ENCODE measurements at regions not wholly inside any gene's neighbourhood (a gene's known extent, or its start where the extent isn't known, plus 50 kb on each side); places are given as distances from the start of the nearest gene placed in this dataset.
"Not testable (repeated sequence)": the region's sequence is repeated elsewhere in the genome, so short reads cannot be mapped to it uniquely, and the experiment has no call there.

DNA sequence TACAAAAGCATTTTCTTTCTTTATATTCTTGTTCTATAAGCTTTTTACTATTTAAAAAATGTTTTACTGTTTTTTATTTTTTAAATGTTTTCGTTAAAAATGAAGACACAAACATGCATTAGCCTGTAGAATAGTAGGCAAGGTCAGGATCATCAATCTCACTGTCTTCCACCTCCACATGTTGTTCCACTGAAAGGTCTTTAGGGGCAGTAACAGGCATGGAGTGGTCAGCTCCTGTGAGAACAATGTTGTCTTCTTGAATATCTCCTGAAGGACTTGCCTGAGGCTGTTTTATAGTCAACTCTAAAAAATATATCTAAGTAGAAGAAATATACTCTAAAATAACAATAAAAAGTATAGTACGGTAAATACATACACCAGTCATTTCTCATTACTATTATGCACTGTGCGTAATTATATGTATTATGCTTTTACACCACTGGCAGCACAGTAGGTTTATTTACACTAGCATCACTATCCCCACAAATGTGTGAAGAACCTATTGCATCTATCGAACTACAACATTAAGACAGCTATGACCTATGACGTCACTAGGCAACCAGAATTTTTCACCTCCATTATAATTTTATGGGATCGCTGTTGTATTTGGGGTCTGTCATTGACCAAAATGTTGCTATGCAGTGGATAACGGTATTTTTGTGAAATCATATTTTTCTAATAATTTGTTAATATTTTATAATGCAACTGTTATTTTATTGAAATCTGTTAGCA, 764.3 kb downstream of the METTL4 start:
- intact Hi-C loops (cut with DNase I) = no loop called here
- ATAC-seq (no peak), DNase-seq (ENCODE audit: low spot score) (no peak)

DNA sequence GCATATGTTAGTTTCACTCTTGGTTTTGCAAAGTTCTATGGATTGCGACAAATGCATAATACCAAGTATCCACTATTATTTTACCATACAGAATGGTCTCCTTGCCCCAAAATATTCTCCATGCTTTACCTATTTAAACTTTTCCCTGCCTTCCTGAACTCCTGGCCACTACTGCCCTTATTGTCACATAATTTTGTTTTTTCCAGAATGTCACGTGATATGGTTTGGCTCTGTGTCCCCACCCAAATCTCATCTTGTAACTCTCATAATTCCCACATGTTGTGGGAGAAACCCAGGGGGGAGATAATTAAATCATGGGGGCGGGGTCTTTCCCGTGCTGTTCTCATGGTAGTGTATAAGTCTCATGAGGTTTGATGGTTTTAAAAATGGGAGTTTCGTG, 760.0 kb downstream of the METTL4 start:
- intact Hi-C loops (cut with DNase I) = no loop called here
- no peak for ATAC-seq
- DNase-seq (ENCODE audit: low spot score) = no peak

DNA sequence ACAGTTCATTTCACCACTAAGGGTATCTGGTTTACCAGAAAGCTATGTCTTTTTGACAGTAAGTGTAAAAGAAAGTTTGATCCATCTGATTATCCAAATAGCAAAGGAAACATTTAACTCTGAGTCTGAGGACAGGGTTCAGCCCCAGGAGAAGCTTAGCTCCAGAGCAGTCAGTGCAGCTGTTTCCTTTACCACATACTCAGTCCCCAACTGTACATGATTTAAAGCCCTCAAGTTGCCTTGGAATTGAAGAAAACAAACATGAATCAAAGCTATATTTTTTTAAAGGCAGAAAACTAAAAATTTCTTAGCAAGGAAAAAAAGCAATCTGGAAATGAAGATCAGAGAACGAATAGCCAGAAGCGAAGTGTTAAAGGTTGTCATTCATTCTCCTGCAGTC, 746.0 kb downstream of the METTL4 start:
- DNase-seq (ENCODE audit: low spot score) (no peak), ATAC-seq (no peak)
- intact Hi-C loops (cut with DNase I) = no loop called here

DNA sequence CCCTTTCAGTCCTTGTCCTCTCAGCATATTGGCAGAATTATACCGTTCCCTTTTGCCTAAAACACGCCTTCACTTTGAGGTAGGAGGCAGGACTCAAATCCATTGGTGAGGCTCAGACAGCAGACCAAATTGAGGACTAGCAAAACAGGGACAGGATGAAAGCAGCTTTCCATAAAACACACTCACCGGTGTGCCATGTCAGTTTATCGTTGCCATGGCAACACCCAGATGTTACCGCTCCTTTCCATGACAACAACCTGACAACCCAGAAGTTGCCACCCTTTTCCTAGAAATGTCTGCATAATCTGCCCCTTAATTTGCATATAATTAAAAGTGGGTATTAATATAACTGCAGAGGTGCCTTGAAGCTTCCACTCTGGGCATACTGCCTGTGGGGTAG, 730.4 kb downstream of the METTL4 start:
- no peak for ATAC-seq
- intact Hi-C loops (cut with DNase I) = no loop called here

DNA sequence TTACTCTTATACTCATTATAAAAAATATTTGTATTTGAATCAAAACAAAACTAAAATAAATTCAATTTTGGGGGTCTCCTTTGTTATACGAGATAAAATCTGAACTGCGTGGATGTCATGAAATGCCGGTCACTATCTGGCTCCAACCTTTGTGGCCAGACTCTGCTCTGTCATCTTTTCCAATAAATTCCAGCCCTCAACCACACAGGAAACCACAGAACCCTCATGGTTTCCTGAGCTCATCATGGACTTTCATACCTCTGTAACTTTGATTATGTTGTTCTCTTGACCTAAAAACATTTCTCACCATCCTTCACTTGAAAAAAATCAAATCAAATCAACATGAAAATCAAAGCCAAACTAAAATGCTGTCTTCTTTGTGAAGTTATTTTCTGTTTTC, 724.7 kb downstream of the METTL4 start:
- DNase-seq (ENCODE audit: low spot score) = no peak
- intact Hi-C loops (cut with DNase I) = no loop called here
- no peak for ATAC-seq

More for the DNA sequence above, 730.4 kb downstream of the METTL4 start:
- DNase-seq (ENCODE audit: low spot score) = no peak

DNA sequence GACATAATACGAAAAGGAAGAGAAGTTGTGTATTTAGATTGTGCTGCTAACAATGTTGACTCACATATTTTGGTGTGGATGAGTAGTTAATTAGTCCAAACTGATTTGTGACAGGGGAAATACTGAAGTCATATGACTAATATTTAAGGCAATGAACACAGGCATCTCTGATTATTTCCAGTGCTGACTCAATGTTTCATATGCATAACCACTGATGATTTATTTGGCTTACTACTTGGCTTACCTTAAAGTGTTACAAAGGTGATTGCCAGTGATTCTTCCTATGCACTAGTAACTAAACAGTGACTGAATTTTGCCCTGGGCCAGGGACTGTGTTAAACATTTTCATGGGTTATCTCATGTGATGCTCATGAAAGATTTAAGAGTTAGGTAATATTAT, 722.6 kb downstream of the METTL4 start:
- intact Hi-C loops (cut with DNase I) = no loop called here
- no peak for DNase-seq (ENCODE audit: low spot score)
- ATAC-seq = no peak

DNA sequence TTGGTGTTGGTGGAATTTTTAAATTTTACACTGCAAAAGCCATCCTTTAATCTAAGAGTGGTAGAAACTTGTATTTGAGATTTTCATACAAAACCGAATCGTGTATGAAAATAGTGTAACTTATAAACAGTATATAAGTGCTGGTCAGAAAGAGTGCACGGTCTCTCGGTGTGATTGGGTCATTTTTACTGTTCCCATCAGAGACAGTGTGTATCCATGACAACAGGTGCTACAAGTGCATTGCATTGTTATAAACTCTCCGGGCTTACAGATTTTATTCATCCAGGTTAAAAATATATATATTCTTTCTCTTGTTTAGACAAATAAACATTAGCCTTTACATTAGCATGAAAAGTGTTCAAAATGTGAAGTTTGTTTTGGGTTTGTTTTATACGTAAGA, 721.9 kb downstream of the METTL4 start:
- ATAC-seq = no peak

DNA sequence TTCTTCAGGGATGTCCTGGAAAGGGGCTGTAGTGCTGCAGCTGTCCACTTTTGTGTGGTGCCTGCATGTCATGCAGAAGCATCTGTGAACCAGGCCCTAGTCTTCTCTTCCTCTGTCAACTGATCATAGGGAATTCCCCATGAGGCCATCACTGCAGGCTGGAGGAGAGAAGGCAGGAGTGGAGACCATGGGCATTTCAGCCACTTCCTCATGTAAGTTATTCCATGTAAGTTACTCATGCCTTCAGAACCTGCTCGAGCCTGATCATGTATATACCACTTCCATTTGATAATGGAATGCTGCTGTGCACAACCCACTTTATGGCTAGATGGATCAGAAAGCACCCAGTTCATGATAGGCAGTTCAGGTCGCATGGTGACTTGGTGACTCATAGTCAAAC, 714.0 kb downstream of the METTL4 start:
- intact Hi-C loops (cut with DNase I); ATAC-seq; DNase-seq (ENCODE audit: low spot score): not testable (repeated sequence)

More for the DNA sequence above, 721.9 kb downstream of the METTL4 start:
- intact Hi-C loops (cut with DNase I) = no loop called here
- DNase-seq (ENCODE audit: low spot score) = no peak

DNA sequence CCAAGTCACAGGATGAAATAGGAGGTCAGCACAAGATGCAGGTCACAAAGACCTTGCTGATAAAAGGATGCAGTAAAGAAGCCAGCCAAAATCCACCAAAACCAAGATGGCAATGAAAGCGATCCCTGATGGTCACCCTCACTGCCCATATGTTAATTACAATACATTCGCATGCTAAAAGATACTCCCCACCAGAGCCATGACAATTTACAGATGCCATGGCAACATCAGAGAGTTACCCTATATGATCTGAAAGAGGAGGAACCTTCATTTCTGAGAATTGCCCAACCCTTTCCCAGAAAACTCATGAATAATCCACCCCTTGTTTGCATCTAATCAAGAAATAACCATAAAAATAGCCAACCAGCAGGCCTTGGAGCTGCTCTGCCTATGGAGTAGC, 709.8 kb downstream of the METTL4 start:
- no peak for ATAC-seq
- intact Hi-C loops (cut with DNase I) = loop anchor here (10.0 kb wide), 1 partner anchor 563 kb away; no protein-coding TSS in a partner anchor
- no peak for DNase-seq (ENCODE audit: low spot score)

DNA sequence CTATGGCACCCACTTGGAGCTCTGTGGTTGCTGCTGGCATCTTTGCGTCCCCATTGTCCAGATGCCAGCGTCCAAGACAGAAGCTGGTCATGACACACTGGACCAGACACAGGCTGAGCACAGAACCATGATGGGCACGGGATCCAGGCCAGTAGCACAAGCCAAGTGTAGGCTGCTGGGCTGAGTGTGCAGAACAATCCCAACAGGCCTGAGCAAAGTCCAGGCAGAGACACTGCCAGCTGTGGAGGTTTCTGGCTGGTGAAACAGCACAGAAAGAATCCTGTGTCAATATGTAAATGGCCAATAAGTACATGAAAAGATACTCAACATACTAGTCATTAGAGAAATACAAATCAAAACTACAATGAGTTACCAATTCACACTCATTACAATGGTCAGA, 705.4 kb downstream of the METTL4 start:
- ATAC-seq (no peak), DNase-seq (ENCODE audit: low spot score) (no peak)
- intact Hi-C loops (cut with DNase I) = loop anchor here (10.0 kb wide), 1 partner anchor 559 kb away; no protein-coding TSS in a partner anchor

DNA sequence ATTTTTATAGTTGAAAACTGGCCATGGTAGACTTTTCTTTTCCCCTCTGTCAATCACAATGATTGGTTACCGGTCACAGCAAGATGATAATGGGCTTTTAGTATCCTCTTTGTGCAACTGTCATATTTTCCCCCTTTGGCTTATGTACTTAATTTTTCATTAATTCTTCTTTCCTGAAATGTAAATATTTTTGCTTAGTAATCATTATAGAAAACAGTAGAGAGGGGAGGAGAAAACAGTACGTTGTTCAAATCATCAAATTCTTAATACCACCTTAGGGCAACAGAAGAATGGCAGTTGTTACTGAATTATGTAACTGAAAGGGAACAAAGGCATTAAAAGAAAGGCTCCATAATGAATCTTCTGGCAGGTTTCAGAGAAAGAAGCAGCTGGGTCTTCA, 699.0 kb downstream of the METTL4 start:
- DNase-seq (ENCODE audit: low spot score) (no peak), ATAC-seq (no peak)
- intact Hi-C loops (cut with DNase I) = no loop called here

DNA sequence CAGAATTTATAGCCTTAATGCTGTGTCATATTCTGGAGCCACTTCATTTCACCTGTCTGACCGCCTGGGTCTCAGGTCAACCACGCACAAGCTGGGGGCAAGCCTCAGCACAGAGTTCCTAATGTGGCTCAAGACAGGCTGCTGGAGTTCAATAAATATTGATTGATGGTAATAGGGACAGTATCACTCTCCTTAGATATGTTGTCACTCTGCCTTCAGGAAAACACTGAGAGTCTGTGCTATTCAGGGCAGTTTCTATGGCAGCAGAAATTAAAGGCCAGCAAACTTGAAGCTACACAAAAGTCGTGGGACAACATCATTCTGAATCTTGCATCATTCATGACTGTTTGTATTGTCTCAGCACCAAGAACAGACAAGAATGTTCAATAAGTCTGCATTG, 696.1 kb downstream of the METTL4 start:
- DNase-seq (ENCODE audit: low spot score) (no peak), ATAC-seq (no peak)
- intact Hi-C loops (cut with DNase I) = no loop called here

DNA sequence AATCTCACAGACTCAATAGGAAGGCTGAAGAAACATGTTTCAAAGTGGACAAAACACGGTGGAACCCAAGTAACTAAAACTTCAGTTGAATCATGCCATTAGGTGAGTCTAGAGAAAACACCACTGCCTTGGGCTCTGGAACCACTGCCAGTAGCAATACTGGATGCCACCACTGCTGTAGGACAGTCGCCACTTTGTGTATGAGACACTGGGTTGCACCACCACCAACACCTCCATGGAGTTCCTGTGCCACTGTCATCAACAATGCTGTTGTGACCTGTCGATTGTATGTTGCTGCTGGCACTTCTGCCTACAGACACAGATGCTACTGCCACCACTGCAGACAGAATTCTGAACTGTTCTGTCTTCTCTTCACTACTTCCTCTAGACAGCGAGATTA, 686.7 kb downstream of the METTL4 start:
- ATAC-seq = no peak
- DNase-seq (ENCODE audit: low spot score) = no peak
- intact Hi-C loops (cut with DNase I) = no loop called here

DNA sequence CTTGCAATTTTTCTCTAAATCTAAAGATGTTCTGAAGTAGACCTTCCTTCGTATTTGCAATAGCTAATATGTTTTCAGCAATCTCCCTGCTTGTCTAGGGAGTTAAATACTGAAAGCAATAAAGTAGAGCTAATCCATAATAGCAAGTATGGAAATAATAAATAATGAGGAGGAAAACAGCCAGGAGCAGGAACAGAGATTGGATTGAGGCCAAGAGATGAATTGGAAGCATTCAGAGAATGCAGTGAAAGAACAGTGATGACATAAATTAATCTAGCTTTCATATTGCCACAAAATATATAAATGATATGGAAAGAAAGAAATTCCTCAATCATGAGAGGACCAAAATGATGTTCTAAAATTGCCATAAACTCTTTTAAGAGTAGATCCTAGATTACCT, 679.7 kb downstream of the METTL4 start:
- ATAC-seq = no peak
- intact Hi-C loops (cut with DNase I) = no loop called here
- no peak for DNase-seq (ENCODE audit: low spot score)

DNA sequence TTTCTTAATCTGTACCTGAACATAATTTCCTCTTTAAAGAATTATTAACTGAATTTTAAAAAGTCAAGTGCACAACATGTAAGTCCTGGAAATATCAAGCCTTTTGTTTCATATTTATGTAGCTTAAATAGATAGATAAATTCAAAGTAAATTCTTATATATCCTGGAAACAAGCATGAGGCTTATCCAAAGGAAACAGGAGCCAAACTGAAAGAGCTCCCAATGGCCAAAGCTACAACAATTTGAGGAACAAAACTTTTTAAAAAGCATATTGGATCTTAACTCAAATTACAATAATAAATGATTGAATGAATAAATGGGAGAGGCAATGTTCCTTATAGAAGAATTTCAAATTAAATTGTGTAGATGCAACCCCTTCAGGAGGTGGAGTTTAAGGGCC, 679.1 kb downstream of the METTL4 start:
- no peak for ATAC-seq
- no peak for DNase-seq (ENCODE audit: low spot score)
- intact Hi-C loops (cut with DNase I) = no loop called here

DNA sequence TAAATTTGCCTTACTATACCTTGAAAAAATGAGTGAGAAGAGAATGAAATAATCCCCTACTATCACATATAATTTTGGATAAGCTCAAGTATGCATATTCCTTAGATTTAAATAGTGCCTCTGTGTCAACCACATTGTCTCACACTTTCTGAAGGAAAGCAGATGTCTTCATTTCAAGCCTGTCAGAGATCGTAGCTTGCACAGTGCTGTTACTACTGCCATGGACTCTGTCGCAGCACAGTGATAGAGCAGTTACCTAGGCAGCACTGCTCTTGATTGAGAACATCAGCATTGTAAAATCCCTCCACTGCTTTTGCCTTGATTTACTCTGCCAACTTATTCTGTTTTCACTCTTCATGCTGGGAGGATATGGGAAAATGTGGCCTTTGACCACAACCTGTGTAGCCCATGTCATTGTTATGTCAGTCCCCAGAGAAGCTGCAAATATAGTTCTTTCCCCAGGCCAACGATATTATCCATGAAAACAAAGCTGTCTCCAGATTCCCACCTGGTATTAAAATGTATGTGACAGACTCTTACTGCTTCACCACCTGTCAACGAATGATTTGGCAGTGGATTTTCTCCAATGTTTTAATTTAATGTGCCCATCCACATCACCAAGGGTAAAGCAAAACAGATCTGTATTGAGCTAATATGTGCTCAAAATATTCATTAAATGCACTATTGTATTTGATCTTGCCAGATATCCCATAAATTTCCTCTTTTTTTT, 675.7 kb downstream of the METTL4 start:
- ATAC-seq = no peak
- no peak for DNase-seq (ENCODE audit: low spot score)
- intact Hi-C loops (cut with DNase I) = no loop called here

DNA sequence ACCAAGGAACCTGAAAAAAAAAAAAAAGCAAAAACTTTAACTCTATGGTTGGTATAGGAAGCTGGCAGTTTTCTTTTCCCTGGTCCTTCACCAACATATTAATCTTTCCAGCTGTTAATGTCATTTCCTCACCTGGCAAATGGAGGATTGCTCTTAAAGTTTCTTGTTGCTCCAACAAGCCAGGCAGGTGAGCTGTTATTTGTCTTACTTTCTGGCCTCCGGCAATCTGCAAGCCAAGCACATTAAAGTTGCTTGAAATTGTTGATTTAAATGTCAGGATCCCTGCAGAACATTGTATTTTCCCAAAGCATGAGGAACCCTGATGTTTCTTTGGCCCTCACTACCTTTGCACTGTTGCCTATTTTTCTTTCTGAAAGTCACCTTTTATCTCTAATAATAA, 664.9 kb downstream of the METTL4 start:
- ATAC-seq (no peak), DNase-seq (ENCODE audit: low spot score) (no peak)
- intact Hi-C loops (cut with DNase I) = no loop called here

DNA sequence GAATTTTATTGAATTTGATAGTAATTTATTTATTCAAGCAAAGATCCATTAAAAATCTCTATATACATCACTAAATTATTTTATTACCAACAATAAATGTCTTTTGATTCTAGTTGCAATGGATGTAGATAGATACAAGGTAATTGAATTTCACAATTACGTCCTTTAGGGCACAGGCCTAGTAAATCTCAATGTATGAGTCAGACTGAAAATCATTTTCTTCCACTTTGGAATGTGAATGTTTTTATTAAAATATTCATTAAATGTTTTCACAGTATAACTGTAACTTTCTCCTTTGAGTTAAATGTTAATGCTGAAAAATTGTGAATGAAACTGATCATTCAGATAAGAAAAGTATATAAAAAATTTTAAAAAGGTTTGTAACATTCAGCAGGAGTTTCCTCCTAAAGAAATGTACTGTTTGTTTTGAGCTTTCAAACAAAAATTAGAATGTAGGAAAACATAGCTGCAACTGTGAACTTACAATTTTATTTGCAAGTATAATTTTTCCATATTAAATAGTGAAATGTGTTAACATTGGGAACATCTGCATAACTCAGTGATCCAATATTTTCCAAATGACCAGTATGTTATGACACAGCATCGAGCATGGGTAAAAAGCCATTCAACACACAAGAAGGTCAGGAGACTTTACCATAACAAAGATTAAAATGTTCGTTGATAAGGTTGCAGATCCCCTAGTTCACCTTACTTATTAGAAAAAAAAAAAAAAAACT, 663.7 kb downstream of the METTL4 start:
- intact Hi-C loops (cut with DNase I) = no loop called here
- DNase-seq (ENCODE audit: low spot score) (no peak), ATAC-seq (no peak)

DNA sequence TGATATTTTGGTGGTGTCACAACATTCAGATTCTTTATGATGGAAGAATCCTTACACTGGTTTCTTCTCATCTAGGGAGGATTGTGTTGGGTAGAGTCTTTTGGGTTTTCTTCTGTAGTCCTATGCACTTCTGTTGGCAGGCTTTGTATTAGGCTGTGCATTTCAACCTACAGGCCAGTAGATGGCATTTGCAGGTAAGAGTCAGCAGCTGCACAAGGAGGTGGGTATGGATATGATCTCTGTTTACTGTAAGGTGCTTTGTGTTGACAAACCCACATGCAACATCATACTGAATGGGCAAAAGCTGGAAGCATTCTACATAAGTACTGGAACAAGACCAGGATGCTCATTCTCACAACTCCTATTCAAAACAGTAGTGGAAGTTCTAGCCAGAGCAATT, 656.8 kb downstream of the METTL4 start:
- DNase-seq (ENCODE audit: low spot score) (no peak), ATAC-seq (no peak)
- intact Hi-C loops (cut with DNase I) = no loop called here

DNA sequence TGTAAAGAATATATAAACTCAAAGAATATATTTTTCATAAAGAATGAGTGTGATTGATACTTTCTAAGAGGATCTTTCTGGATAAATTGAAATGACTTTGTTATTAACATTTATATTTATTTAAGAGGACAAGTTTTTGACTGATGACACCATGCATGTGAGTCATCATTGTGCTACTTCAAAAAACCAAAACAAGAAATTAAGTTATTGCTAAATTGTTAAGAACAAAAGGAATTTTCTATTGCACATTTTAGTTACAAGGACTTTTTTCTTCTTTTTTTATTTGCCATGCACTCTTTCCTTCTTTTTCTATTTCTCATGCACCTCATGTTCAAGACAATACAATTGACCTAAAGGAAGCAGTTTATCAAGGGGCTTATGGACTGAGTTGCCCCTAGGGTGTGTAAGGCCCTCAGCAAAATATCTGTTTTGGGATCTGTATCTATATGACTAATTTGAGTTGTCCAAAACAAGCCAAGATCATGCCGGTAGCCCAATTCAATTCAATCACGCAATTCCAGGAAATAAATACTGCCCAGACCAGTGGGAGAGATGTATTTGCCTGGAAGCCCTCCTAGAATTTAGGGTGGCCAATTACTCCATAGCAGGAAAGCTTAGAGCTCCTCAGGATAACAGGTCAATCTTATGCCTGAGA, 654.3 kb downstream of the METTL4 start:
- intact Hi-C loops (cut with DNase I) = no loop called here
- DNase-seq (ENCODE audit: low spot score) (no peak), ATAC-seq (no peak)
